ENCODE measurements at regions not wholly inside any gene's neighbourhood (a gene's known extent, or its start where the extent isn't known, plus 50 kb on each side); places are given as distances from the start of the nearest gene placed in this dataset.

GRCh38 chr5:2182020-2182419 is 299.3 kb upstream of the IRX4 start:
- DNase-seq: no peak
- in situ Hi-C loops (cut with MboI; ENCODE audit: low pct_unique_long_range_greater_than_20kb, low sequenced_read_pairs): no loop called here

GRCh38 chr5:2181557-2181956 is 298.8 kb upstream of the IRX4 start:
- in situ Hi-C loops (cut with MboI; ENCODE audit: low pct_unique_long_range_greater_than_20kb, low sequenced_read_pairs): no loop called here
- no peak for DNase-seq

GRCh38 chr5:2181149-2181548 is 298.4 kb upstream of the IRX4 start:
- in situ Hi-C loops (cut with MboI; ENCODE audit: low pct_unique_long_range_greater_than_20kb, low sequenced_read_pairs): no loop called here
- no peak for DNase-seq

GRCh38 chr5:2180456-2180855 is 297.7 kb upstream of the IRX4 start:
- no peak for DNase-seq

GRCh38 chr5:2179861-2180260 is 297.1 kb upstream of the IRX4 start:
- in situ Hi-C loops (cut with MboI; ENCODE audit: low pct_unique_long_range_greater_than_20kb, low sequenced_read_pairs): no loop called here
- no peak for DNase-seq

More at GRCh38 chr5:2180456-2180855, 297.7 kb upstream of the IRX4 start:
- in situ Hi-C loops (cut with MboI; ENCODE audit: low pct_unique_long_range_greater_than_20kb, low sequenced_read_pairs): no loop called here

- in situ Hi-C loops (cut with MboI; ENCODE audit: low pct_unique_long_range_greater_than_20kb, low sequenced_read_pairs): no loop called here
- DNase-seq: no peak
Measured at GRCh38 chr5:2178528-2178927, 295.8 kb upstream of the IRX4 start.

GRCh38 chr5:2178071-2178477 is 295.3 kb upstream of the IRX4 start:
- no peak for DNase-seq
- in situ Hi-C loops (cut with MboI; ENCODE audit: low pct_unique_long_range_greater_than_20kb, low sequenced_read_pairs): no loop called here

GRCh38 chr5:2177244-2177643 is 294.5 kb upstream of the IRX4 start:
- in situ Hi-C loops (cut with MboI; ENCODE audit: low pct_unique_long_range_greater_than_20kb, low sequenced_read_pairs): no loop called here
- DNase-seq: no peak

- DNase-seq: no peak
- in situ Hi-C loops (cut with MboI; ENCODE audit: low pct_unique_long_range_greater_than_20kb, low sequenced_read_pairs): no loop called here
Measured at GRCh38 chr5:2176581-2176980, 293.9 kb upstream of the IRX4 start.

- DNase-seq: no peak
- in situ Hi-C loops (cut with MboI; ENCODE audit: low pct_unique_long_range_greater_than_20kb, low sequenced_read_pairs): no loop called here
Measured at GRCh38 chr5:2175842-2176404, 293.2 kb upstream of the IRX4 start.

- in situ Hi-C loops (cut with MboI; ENCODE audit: low pct_unique_long_range_greater_than_20kb, low sequenced_read_pairs): no loop called here
- DNase-seq: no peak
Measured at GRCh38 chr5:2175041-2175440, 292.3 kb upstream of the IRX4 start.

- no peak for DNase-seq
- in situ Hi-C loops (cut with MboI; ENCODE audit: low pct_unique_long_range_greater_than_20kb, low sequenced_read_pairs): no loop called here
Measured at GRCh38 chr5:2174538-2174937, 291.8 kb upstream of the IRX4 start.

GRCh38 chr5:2173151-2173834 is 290.6 kb upstream of the IRX4 start:
- in situ Hi-C loops (cut with MboI; ENCODE audit: low pct_unique_long_range_greater_than_20kb, low sequenced_read_pairs): no loop called here
- DNase-seq: no peak

GRCh38 chr5:2172471-2172870 is 289.7 kb upstream of the IRX4 start:
- DNase-seq: no peak
- in situ Hi-C loops (cut with MboI; ENCODE audit: low pct_unique_long_range_greater_than_20kb, low sequenced_read_pairs): no loop called here

GRCh38 chr5:2170761-2171160 is 288.0 kb upstream of the IRX4 start:
- no peak for DNase-seq
- in situ Hi-C loops (cut with MboI; ENCODE audit: low pct_unique_long_range_greater_than_20kb, low sequenced_read_pairs): no loop called here

- DNase-seq: no peak
- in situ Hi-C loops (cut with MboI; ENCODE audit: low pct_unique_long_range_greater_than_20kb, low sequenced_read_pairs): no loop called here
Measured at GRCh38 chr5:2169850-2170760, 287.4 kb upstream of the IRX4 start.

GRCh38 chr5:2169430-2169808 is 286.7 kb upstream of the IRX4 start:
- in situ Hi-C loops (cut with MboI; ENCODE audit: low pct_unique_long_range_greater_than_20kb, low sequenced_read_pairs): no loop called here
- DNase-seq: no peak

- in situ Hi-C loops (cut with MboI; ENCODE audit: low pct_unique_long_range_greater_than_20kb, low sequenced_read_pairs): no loop called here
- DNase-seq: no peak
Measured at GRCh38 chr5:2168601-2169429, 286.1 kb upstream of the IRX4 start.

- DNase-seq: no peak
- in situ Hi-C loops (cut with MboI; ENCODE audit: low pct_unique_long_range_greater_than_20kb, low sequenced_read_pairs): no loop called here
Measured at GRCh38 chr5:2167671-2168070, 284.9 kb upstream of the IRX4 start.

Measured in KBM-7 (cell line).